GM19438 (cell line): ENCODE measurements at regions not wholly inside any gene's neighbourhood (a gene's known extent, or its start where the extent isn't known, plus 50 kb on each side); places are given as distances from the start of the nearest gene placed in this dataset.

Experiments
- ATAC-seq: cut with Tn5 transposase; IDR thresholded peaks from one replicate; pipeline ENCODE4 v1.9.1; 2021; ENCODE audit warnings: low read depth; ENCODE audit not compliant: unreplicated experiment

DNA sequence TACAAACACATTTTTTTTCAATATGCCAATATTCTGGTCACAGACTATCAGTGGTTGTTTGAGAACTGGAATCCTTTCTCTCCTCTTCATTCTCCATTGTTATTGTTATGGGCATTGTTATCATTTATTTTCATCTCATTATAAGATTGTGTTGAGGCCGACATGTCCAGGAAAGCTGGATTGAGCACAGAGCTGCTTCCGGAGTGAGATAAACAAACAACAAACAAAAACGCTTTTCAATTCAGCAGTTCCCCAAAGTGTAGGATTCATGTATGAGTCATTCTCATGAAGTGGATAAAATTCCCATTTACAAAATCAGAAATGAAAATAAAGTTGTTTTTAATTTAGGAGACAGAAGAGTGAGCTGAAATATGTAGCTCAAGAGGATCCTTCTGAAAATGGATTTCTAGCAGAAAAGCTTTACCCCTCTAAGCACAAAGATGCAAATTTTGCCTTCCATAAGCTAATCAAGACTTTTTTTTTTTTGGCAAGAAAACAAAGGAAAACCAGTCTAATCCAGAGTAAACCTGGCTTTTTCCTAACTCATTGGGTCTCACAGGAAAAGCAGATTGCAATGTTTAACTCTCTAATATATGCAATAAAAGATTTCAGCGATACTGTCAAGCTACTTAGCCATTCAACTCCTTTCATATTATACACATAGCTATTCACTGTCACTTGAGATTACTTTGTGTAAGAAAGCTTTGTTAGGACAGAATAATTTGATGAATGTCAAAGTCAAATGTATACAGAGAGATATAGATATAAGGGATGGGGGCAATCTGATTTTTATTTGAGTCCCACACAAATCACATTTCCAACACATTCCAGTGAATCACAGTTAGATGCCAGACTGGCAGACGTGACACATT, 1441.7 kb upstream of the CELF4 start:
- no peak for ATAC-seq

DNA sequence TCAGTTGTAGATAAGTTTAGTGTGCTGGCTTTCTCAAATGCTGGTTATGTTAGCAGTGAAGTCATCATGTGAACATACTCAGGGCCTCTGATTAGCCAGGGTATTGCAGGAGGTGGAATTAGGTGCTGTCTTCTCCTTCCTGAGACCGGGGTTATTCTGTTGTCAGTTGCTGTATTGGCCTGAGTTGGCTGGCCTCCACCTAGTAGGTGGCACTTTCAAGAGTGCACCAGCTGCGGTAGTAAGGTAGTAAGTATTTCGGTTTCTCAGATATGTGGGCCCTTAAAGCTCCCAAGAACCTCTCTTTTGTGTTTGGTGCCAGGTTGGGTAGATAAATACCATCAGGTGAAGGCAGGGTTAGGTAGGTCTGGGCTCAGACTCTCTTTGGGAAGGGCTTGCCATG, 1430.5 kb upstream of the CELF4 start:
- ATAC-seq = no peak

DNA sequence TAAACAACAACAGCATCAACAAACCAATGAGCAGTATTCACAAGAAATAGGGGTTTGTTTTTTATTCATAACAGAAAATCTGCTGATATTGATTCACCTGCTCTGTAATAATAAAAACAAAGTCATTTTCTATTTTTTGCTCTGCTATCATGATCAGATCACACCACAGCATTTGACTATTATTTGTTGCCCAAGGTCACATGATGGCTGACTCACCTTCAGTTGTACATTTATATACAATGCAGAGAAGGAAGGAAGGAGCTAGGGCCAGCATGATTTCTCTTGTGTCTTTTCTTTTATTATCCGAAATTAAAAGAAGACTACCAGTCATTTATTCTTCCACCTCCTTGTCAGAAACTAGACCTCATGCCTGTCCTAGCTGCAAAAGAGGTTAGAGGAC, 1427.7 kb upstream of the CELF4 start:
- no peak for ATAC-seq

DNA sequence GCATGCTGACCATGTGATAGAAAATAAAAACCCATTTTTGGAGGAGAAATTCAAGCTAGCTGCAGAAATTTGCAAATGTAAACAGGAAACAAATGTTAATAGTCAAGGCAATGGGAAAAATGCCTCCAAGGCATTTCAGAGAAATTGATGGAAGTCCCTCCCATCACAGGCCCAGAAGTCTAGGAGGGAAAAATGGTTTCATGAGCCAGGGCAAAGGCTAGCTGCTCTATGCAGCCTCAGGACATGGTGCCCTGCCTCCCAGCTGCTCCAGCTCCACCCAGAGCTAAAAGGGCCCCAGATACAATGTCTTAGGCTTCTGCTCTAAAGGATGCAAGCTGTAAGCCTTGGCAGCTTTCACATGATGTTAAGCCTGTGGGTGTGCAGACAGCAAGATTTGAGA, 1419.4 kb upstream of the CELF4 start:
- no peak for ATAC-seq

DNA sequence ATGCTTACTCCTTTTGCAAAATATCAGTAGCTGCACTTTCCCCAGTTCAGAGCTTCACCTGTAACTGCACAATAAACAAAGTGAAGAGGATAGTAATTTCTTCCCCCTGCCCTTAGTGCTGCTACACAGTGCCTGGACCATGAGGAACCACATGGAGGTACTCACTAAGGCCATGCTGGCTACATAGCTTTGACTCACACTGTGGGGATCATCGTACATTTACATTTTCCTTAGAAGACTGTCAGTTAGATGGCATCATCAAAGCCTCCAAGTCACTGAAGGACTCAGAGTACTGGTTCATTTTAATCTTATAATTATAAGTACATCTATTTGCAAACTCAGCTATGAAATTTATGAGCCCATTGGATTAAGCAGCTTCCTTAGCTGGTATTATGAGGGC, 1416.5 kb upstream of the CELF4 start:
- no peak for ATAC-seq

DNA sequence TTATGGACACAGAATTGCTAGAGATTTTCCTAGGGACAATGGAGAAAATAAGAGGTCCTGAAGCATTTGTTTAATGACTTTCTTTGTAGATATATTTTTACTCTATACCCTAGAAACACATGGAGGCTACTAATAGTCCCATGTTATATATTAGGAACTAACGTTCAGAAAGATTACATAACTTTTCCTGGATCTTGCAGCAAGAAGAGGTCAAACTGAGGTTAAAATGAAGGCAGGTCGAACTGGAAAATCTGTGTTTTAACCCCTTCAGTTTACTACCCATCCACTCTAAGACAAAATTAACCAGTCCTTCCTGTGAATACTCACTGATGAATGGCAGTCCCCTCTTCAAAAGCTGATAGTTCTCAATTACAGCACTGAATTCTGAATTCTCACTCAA, 1415.8 kb upstream of the CELF4 start:
- no peak for ATAC-seq

DNA sequence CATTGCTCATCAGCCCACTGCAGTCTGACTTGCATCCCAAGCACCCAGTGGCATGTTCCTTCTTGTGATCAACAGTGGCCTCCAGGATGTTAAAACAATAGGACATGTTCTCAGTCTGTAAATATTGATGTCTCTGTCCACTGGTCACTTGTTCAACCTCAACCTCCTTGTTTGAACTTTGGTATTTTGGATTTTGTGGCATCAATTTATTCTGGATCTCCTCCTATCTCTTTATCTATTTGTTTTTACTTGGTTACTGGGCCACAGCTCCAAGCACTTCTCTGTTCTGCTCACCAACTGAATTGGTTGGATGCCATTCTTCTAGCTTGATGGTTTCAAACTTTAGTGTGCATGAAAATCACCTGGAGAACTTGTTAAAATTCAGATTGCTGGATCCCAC, 1414.8 kb upstream of the CELF4 start:
- ATAC-seq = no peak

DNA sequence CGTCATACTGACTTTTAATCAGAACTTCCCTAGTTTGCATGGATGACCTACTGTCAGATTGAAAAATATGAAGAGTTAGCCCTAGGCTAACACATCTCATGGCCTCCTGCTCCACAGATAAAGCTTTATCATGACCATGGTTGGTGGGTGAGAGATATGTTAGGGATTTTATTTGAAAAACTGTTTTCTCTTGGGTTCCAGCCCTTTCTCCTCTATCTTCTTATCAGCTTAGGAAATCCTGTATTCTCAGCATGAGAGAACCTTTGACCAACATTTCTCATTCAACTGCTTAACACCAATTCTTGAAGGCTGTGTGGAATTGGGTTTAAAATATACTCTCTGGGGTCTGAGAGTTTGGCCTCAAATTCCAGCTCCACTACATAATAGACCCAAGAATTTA, 1407.0 kb upstream of the CELF4 start:
- ATAC-seq = no peak

DNA sequence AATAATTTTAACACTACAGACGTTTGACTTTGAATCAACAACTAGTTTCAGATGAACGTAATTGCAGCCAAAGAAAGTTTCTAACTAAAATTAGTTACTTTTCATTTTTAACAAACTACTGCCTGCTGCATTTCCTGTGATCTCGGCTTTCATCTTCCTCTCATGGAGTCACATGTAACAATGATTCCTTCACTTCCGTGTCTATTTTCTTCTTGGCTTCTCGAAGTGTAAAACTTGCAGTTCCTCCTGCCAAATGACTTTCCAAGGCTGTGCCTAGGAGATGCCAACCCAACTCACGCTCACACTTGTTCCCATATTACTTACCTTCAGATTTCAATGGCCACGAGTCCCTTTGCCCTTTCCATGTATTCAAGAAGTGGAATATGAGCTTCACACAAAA, 1406.3 kb upstream of the CELF4 start:
- ATAC-seq = no peak

DNA sequence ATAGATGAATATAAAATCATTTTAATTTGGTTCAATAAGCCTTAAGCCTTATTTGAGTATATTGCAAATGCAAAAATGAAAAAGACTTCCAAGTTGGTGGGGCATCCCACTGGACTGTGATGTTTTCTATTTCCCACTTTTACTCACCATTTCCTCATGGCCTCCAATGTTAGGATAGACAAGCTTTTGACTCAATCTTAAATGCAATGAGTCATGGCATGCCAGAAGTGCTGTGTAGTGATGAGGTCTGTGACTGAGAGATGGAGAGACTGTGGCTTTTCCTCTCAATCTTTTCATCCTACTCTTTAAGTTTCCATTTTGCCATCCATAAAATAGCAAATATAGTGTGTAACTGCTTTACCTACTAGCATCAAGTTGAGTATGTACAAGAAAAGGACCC, 1401.2 kb upstream of the CELF4 start:
- ATAC-seq = no peak

DNA sequence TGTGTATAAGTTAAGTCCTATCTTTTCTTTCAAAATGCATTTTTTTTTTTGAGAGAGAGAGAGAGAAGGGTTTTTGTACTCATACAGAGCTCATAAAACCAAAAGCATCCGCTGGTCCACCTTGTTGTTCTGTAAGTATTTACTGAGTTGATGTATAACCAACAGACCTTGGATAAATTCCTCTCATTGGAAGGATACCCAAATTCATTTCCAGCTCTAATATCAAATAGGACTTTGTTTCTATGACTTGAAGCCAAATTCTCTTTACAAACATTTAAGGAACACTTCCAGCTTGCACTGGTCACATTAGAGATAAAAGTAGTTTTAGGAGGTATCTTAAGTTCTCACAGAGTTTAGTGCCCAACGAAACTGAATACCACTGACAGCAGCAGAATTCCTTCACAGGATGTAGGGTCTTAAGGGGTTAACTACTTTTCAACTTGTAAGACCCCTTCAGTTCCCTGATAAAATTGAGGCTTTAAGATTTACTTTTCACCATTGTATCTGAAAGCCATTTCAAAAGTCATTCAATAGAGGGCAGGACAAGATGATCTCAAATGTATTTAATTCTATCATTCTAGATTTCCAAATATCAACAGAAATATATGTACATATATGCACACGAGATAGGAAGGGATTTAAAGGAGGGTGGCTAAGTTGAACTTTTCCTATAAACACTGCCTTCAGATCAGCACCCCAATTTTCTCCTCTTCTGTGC, 1398.5 kb upstream of the CELF4 start:
- ATAC-seq = no peak

DNA sequence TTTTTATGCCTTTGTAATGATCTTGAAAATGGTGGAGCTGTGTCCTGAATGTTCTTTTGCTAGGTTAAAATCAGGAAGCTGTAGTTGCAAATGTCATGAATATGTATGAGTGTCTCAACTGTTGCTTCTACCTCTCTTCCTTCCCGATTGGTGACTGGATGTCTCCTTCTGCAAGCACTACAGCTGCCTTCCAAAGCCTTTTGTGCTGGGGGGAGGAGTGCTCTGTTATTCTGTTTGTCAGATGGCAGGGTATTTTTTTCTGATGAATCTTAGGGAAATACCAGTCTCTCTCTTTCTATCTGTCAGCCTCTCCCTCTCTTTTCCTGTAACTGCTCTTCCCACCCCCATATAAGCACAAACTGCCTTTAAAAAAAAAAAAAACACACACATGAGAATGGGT, 1396.3 kb upstream of the CELF4 start:
- no peak for ATAC-seq

DNA sequence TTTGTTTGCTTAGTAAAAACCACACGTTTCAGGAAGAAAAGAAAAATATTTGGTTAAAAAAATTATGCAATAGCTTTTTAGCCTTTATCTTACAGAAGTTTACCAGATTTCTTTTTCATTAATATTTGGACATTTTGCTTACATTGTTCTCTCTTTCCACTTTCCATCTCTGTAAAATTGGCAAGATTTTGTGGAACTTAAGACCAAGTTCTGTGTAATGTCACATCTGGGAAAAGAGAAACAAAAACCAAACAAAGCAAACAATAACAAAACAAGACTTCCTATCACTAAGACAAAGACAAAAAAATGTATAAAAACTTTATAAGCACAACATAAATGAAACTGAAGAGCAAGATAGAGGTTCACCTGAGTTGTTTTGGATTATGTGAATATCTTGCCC, 1392.1 kb upstream of the CELF4 start:
- ATAC-seq = no peak

DNA sequence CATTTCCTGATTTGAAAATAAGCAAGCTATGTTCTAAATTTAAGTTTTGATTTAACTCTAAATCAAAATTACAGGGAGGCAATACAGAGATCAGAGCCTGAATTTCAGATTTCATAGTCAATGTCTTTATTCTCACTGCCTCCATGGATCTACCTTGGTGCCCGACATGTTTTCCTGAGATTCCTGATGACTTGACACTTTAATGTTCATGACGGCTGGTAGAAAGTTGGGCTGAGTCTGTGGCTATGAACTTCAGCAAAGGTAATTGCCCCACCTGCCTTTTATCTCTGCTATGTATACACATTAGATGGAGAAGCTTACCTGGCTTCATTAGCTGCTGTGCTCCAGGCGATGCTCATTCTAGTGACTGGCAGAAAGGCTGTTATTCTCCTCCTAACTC, 1390.5 kb upstream of the CELF4 start:
- ATAC-seq = no peak

DNA sequence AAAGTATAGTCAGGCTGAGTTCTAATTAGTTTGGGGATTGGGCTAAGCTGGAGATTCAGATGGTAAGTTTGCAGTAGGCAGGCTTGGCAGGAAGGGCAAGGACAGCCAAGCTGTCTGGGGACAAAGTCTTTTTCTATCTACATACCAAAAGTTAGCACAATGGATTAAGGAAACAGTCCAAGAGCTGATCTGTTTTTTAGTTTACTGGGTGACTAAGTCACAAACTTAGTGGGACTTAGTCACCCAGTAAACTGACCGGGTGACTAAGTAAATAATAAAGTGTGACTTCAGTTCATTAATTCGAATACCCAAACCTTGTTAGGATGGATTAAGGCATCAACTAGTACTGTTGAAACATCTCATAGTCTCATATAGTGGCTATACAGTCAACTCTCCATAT, 1386.0 kb upstream of the CELF4 start:
- no peak for ATAC-seq

DNA sequence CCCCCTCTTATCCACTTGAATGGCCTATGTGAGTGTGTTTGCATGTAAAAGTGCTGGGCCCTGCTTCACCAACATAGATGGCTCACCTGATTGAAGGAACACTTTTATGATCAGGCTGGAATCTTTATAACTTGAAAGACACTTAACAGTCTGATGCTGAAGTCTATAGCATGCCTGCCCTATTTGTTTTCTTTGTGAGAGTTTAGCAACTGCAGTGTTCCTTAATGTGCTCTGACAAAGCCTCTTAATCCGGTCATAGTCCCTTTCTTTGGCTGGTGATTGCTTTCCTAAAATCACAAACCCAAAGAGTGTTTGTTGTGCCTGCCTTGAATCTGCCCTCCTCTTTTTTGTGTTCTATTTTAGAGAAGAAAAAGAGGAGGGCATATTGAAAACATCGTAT, 1382.8 kb upstream of the CELF4 start:
- ATAC-seq = no peak

DNA sequence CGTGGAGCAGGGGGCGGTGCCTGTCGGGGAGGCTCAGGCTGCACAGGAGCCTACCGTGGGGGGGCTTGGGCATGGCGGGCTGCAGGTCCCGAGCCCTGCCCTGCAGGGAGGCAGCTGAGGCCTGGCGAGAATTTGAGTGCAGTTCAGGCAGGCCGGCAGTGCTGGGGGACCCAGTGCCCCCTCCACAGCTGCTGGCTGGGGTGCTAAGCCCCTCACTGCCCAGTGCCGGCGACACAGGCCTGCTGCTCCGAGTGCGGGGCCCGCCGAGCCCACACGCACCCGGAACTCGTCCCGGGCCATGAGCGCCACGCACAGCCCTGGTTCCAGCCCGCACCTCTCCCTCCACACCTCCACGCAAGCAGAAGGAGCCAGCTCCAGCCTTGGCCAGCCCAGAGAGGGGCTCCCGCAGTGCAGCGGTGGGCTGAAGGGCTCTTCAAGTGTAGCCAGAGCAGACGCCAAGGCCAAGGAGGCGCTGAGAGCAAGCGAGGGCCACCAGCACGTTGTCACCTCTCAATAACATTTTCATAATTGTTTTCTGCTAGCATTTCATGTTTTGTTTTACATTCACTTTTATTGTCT, 1378.9 kb upstream of the CELF4 start:
- no peak for ATAC-seq

DNA sequence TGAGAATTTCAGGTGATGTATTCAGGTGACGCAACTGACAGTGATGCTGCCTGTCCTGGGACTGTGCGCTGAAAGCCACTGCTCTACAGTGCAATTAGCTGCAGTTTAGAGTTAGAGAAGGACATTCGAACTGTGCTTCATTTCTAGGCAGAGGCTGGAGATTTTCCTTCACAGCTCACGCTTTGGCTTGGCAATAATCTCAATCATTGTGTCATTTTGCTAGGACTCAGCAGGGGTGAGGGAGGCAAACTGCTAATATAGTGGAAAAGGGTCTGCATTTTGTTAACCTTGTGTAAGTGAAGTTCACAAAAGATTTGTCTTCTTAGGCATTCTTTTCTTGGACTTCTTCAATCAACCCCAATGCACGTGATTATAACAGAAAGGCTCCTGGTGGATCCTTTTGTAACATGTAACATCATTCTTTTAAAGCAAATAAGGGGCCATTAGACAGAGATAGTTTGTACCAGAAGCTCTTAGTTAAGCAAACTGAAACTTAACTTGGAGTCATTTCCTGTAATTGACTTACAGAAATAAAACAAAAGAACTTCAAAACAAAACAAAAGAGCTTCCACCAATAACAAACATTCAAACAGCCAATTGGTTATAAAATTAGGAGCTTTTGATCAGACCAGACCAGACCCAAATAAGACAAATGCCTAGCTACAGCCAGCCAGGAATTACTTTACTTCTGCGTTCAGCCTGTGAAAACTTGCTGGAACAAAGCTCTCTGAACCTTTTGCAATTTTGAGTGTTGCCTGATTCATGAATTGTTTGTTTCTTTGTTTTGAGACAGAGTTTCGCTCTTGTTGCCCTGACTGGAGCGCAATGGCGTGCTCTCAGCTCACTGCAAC, 1376.3 kb upstream of the CELF4 start:
- ATAC-seq = peak; percentile 7

DNA sequence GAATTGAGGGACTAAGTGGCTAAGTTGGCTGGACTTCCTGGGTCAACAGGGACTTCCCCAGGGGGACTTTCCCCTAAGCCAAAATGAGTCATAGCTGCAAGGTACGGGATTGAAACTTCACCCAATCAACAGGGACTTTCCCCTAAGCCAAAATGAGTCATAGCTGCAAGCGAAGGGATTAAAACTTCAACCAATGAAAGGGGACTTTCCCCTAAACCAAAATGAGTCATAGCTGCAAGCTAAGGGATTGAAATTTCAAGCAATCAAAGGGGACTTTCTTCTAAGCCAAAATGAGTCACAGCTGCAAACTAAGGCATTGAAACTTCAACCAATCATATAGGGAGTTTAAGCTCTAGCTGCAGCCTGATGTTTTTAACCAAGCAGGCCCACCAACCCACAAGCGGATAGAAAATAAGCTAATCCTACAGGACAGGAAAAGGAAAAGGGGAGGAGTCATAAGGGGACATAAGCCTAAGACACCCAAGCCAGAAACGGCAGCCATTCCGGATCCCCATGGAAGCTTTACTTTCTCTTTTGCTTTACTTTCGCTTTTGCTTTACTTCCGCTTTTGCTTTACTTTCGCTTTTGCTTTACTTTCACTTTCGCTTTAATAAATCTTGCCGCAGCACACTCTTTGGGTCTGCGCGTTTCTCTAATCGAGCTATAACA, 1375.4 kb upstream of the CELF4 start:
- peak; percentile 85 for ATAC-seq

DNA sequence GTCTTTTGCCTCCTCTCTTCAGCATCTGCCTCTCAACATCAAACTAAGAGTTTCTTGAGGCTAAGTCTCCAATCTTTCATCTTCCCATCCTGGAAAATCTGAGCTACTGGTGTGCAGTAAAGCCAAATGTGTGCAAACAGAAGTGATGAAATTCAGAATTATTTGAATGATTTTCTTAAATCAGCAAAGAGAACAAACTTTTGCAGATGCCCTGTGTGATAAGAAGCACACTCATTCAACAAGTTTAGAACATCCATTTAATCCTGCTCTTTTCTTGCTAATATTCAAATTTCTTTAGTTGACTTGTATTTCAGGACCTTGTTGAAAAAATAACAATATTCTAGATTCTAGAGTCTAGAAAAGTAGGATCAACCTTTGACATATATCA, 1374.9 kb upstream of the CELF4 start:
- peak; percentile 19 for ATAC-seq
